Liver (tissue), 3 donors: ENCODE measurements at regions not wholly inside any gene's neighbourhood (a gene's known extent, or its start where the extent isn't known, plus 50 kb on each side); places are given as distances from the start of the nearest gene placed in this dataset.

Source experiments
- GABPA ChIP-seq, 2 donors: IDR thresholded peaks in 1 of 2; conservative IDR thresholded peaks in 1 of 2; 2 replicates each; pipeline ENCODE4 v1.6.1; 2016; ENCODE audit warnings: antibody characterized with exemption in 2 of 2, mild to moderate bottlenecking in 1 of 2, moderate library complexity in 1 of 2
- RAD21 ChIP-seq, 2 donors: IDR thresholded peaks; 2 replicates each; pipeline ENCODE4 v1.6.1; 2016; ENCODE audit warnings: antibody characterized with exemption in 2 of 2, mild to moderate bottlenecking in 2 of 2
- TAF1 ChIP-seq: conservative IDR thresholded peaks from 2 replicates; pipeline ENCODE4 v1.6.1; 2016; ENCODE audit warnings: antibody characterized with exemption, mild to moderate bottlenecking
- YY1 ChIP-seq: IDR thresholded peaks from 2 replicates; pipeline ENCODE4 v1.6.1; 2016; ENCODE audit warnings: antibody characterized with exemption, mild to moderate bottlenecking
- TF ChIP-seq, protein P1 (sequence below): fragments of 150-350 bp; IDR thresholded peaks from 2 replicates; pipeline ENCODE4 v1.5.1; 2017; ENCODE audit warnings: improper control_type of control experiment, low read depth, low read length; ENCODE audit not compliant: missing input control
- TF ChIP-seq, protein P2 (sequence below): IDR thresholded peaks from 2 replicates; pipeline ENCODE4 v1.6.1; 2016; ENCODE audit warnings: antibody characterized with exemption
- TF ChIP-seq, protein P3 (sequence below): IDR thresholded peaks from 2 replicates; pipeline ENCODE4 v1.6.1; 2016; ENCODE audit warnings: antibody characterized with exemption
- donor health status: healthy.
- donor health status: healthy.

DNA sequence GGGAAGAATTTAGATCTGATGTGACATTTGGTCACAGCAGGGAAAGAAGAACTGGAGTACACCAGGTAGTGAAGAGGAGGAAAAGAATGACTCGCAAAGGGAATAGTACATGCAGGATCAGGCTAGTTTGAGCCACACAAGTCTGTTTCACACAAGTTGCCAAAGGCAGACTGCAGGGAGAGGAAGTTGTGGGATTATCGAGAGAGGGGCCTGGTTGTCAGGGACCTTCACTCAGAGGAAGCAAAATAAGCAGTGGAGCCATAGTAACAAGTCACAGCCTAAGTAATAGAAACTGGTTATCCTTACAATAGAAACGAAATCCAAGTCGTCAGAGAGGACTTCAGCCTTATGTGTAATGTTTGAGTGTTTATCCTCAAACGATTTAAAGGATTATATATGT lies 316.7 kb upstream of the HTR2C start:
- TF ChIP-seq, protein P1, sequence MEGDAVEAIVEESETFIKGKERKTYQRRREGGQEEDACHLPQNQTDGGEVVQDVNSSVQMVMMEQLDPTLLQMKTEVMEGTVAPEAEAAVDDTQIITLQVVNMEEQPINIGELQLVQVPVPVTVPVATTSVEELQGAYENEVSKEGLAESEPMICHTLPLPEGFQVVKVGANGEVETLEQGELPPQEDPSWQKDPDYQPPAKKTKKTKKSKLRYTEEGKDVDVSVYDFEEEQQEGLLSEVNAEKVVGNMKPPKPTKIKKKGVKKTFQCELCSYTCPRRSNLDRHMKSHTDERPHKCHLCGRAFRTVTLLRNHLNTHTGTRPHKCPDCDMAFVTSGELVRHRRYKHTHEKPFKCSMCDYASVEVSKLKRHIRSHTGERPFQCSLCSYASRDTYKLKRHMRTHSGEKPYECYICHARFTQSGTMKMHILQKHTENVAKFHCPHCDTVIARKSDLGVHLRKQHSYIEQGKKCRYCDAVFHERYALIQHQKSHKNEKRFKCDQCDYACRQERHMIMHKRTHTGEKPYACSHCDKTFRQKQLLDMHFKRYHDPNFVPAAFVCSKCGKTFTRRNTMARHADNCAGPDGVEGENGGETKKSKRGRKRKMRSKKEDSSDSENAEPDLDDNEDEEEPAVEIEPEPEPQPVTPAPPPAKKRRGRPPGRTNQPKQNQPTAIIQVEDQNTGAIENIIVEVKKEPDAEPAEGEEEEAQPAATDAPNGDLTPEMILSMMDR: no peak
- TF ChIP-seq YY1 (no peak), GABPA (IDR thresholded peaks at IDR 0.05 in 1 of 2, conservative IDR thresholded peaks at IDR 0.05 in 1 of 2) (no peak), TAF1 (no peak), RAD21 (IDR thresholded peaks at IDR 0.05) (no peak)
- TF ChIP-seq, protein P2, sequence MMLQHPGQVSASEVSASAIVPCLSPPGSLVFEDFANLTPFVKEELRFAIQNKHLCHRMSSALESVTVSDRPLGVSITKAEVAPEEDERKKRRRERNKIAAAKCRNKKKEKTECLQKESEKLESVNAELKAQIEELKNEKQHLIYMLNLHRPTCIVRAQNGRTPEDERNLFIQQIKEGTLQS: no peak
- TF ChIP-seq, protein P3, sequence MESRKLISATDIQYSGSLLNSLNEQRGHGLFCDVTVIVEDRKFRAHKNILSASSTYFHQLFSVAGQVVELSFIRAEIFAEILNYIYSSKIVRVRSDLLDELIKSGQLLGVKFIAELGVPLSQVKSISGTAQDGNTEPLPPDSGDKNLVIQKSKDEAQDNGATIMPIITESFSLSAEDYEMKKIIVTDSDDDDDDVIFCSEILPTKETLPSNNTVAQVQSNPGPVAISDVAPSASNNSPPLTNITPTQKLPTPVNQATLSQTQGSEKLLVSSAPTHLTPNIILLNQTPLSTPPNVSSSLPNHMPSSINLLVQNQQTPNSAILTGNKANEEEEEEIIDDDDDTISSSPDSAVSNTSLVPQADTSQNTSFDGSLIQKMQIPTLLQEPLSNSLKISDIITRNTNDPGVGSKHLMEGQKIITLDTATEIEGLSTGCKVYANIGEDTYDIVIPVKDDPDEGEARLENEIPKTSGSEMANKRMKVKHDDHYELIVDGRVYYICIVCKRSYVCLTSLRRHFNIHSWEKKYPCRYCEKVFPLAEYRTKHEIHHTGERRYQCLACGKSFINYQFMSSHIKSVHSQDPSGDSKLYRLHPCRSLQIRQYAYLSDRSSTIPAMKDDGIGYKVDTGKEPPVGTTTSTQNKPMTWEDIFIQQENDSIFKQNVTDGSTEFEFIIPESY: no peak
